ENCODE measurements at regions not wholly inside any gene's neighbourhood (a gene's known extent, or its start where the extent isn't known, plus 50 kb on each side); places are given as distances from the start of the nearest gene placed in this dataset.

GRCh38 chr3:151526757-151527156 lies 65.9 kb upstream of the IGSF10 start:
- ChIA-PET CTCF (no interaction called here), POLR2A (no interaction called here)
- Histone ChIP-seq H3K4me1 (ENCODE audit: control insufficient read depth, insufficient read depth, low read length) (no peaks in the 10 kb centered on the region), H3K27me3 (ENCODE audit: control insufficient read depth, insufficient read depth, low read length) (no peaks in the 10 kb centered on the region), H3K9me3 (ENCODE audit: control insufficient read depth, insufficient read depth, low read depth, low read length) (no peaks in the 10 kb centered on the region), H3K4me3 (ENCODE audit: low read depth in 2 of 2, low read length in 2 of 2) (no peak overlapping the region), H3K27ac (ENCODE audit: low read length) (no peak overlapping the region), H3K36me3 (ENCODE audit: control insufficient read depth, insufficient read depth, low read length) (no peaks in the 10 kb centered on the region)
- in situ Hi-C loops (cut with HindIII; ENCODE audit: low pct_unique_long_range_greater_than_20kb, low sequenced_read_pairs) = no loop called here
- ATAC-seq = no peak
- TF ChIP-seq TCF7L2 (IDR thresholded peaks at IDR 0.05; ENCODE audit: low read depth, low read length) (no peak), POLR2AphosphoS5 (IDR thresholded peaks at IDR 0.05; ENCODE audit: low read depth, low read length) (no peak), CTCF (IDR thresholded peaks at IDR 0.05) (no peak), SIN3A (IDR thresholded peaks at IDR 0.05; ENCODE audit: borderline replicate concordance, insufficient read depth, low read depth, low read length) (no peak), REST (IDR thresholded peaks at IDR 0.05; ENCODE audit: insufficient read depth in 1 of 2, low read depth in 2 of 2, low read length in 1 of 2) (no peak)
- BruUV-seq (replicated peaks) = no TSS peak
- no peak for DNase-seq (ENCODE audit: low read depth, low spot score)
- intact Hi-C loops (cut with micrococcal nuclease; ENCODE audit: unreplicated experiment) = no loop called here

- intact Hi-C loops (cut with micrococcal nuclease; ENCODE audit: unreplicated experiment) = no loop called here
- no peaks in the 10 kb centered on the region for H3K9me3 ChIP-seq (ENCODE audit: control insufficient read depth, insufficient read depth, low read depth, low read length)
- DNase-seq (ENCODE audit: low read depth, low spot score) = no peak
These were observed 59.2 kb upstream of the IGSF10 start for GRCh38 chr3:151520105-151520504.

More at GRCh38 chr3:151520105-151520504, 59.2 kb upstream of the IGSF10 start:
- no peak overlapping the region for H3K4me3 ChIP-seq (ENCODE audit: low read depth in 2 of 2, low read length in 2 of 2)
- CTCF ChIA-PET = no interaction called here
- H3K27ac ChIP-seq (ENCODE audit: low read length) = no peak overlapping the region
- in situ Hi-C loops (cut with HindIII; ENCODE audit: low pct_unique_long_range_greater_than_20kb, low sequenced_read_pairs) = no loop called here
- H3K36me3 ChIP-seq (ENCODE audit: control insufficient read depth, insufficient read depth, low read length) = no peaks in the 10 kb centered on the region
- BruUV-seq (replicated peaks) = no TSS peak
- TF ChIP-seq REST (IDR thresholded peaks at IDR 0.05; ENCODE audit: insufficient read depth in 1 of 2, low read depth in 2 of 2, low read length in 1 of 2) (no peak), SIN3A (IDR thresholded peaks at IDR 0.05; ENCODE audit: borderline replicate concordance, insufficient read depth, low read depth, low read length) (no peak), CTCF (IDR thresholded peaks at IDR 0.05) (no peak), POLR2AphosphoS5 (IDR thresholded peaks at IDR 0.05; ENCODE audit: low read depth, low read length) (no peak), TCF7L2 (IDR thresholded peaks at IDR 0.05; ENCODE audit: low read depth, low read length) (no peak)
- no peak for ATAC-seq
- POLR2A ChIA-PET = no interaction called here
- H3K4me1 ChIP-seq (ENCODE audit: control insufficient read depth, insufficient read depth, low read length) = no peaks in the 10 kb centered on the region
- H3K27me3 ChIP-seq (ENCODE audit: control insufficient read depth, insufficient read depth, low read length) = no peaks in the 10 kb centered on the region
